ENCODE measurements at regions not wholly inside any gene's neighbourhood (a gene's known extent, or its start where the extent isn't known, plus 50 kb on each side); places are given as distances from the start of the nearest gene placed in this dataset.

GRCh38 chr5:174309131-174309795, 263.8 kb downstream of the NSG2 start:
- TF ChIP-seq GABPA (IDR thresholded peaks at IDR 0.05; ENCODE audit: low read depth), result no peak
- no peak for TF ChIP-seq CTCF (IDR thresholded peaks at IDR 0.05; ENCODE audit: insufficient read depth, low read length)
- TF ChIP-seq SPI1 (IDR thresholded peaks at IDR 0.05; ENCODE audit: borderline replicate concordance, low read depth), result no peak
- TF ChIP-seq POLR2AphosphoS5 (IDR thresholded peaks at IDR 0.05; ENCODE audit: low read depth), result no peak
- TF ChIP-seq REST (IDR thresholded peaks at IDR 0.05; ENCODE audit: insufficient replicate concordance, low read depth), result no peak
- Histone ChIP-seq H3K4me3 (replicated peaks; ENCODE audit: insufficient read depth, low read length) (no peak overlapping the region), H3K27ac (replicated peaks) (no peak overlapping the region), H3K27me3 (ENCODE audit: insufficient read depth, poor library complexity, severe bottlenecking) (peaks cover 15% of the 10 kb centered on the region)
- no peak for DNase-seq (ENCODE audit: low read depth in 1 of 2, low spot score in 1 of 2)

GRCh38 chr5:174310243-174310642, 264.7 kb downstream of the NSG2 start:
- no peak for TF ChIP-seq REST (IDR thresholded peaks at IDR 0.05; ENCODE audit: insufficient replicate concordance, low read depth)
- no peak for TF ChIP-seq CTCF (IDR thresholded peaks at IDR 0.05; ENCODE audit: insufficient read depth, low read length)
- no peak for TF ChIP-seq SPI1 (IDR thresholded peaks at IDR 0.05; ENCODE audit: borderline replicate concordance, low read depth)
- TF ChIP-seq GABPA (IDR thresholded peaks at IDR 0.05; ENCODE audit: low read depth), result no peak
- no peak for TF ChIP-seq POLR2AphosphoS5 (IDR thresholded peaks at IDR 0.05; ENCODE audit: low read depth)
- no peak overlapping the region for H3K27ac ChIP-seq (replicated peaks)
- H3K27me3 ChIP-seq (ENCODE audit: insufficient read depth, poor library complexity, severe bottlenecking), result peaks cover 15% of the 10 kb centered on the region
- H3K4me3 ChIP-seq (replicated peaks; ENCODE audit: insufficient read depth, low read length), result no peak overlapping the region
- no peak for DNase-seq (ENCODE audit: low read depth in 1 of 2, low spot score in 1 of 2)

DNA sequence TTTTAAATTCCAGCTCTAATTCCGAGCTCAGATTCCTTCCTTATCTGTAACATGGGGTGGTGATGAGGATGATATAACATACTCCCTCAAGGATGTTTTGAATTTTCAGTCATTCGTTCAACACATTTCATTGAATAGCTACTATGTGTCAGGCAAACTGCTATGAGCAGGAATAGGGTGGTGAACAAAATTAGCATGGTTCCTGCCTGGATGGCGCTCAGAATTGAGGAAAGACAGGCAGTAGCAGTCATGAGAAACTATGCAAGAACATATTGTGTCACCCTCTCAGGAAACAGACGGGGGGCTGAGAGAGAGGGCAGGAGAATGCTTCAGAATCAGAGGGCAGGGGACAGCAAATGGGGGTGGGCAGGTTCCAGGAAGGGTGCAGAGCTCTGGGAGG, 265.2 kb downstream of the NSG2 start:
- no peak overlapping the region for H3K4me3 ChIP-seq (replicated peaks; ENCODE audit: insufficient read depth, low read length)
- TF ChIP-seq GABPA (IDR thresholded peaks at IDR 0.05; ENCODE audit: low read depth) (no peak), POLR2AphosphoS5 (IDR thresholded peaks at IDR 0.05; ENCODE audit: low read depth) (no peak), CTCF (IDR thresholded peaks at IDR 0.05; ENCODE audit: insufficient read depth, low read length) (no peak), REST (IDR thresholded peaks at IDR 0.05; ENCODE audit: insufficient replicate concordance, low read depth) (no peak), SPI1 (IDR thresholded peaks at IDR 0.05; ENCODE audit: borderline replicate concordance, low read depth) (no peak)
- no peak overlapping the region for H3K27ac ChIP-seq (replicated peaks)
- peaks cover 15% of the 10 kb centered on the region for H3K27me3 ChIP-seq (ENCODE audit: insufficient read depth, poor library complexity, severe bottlenecking)
- no peak for DNase-seq (ENCODE audit: low read depth in 1 of 2, low spot score in 1 of 2)
